ENCODE measurements at regions not wholly inside any gene's neighbourhood (a gene's known extent, or its start where the extent isn't known, plus 50 kb on each side); places are given as distances from the start of the nearest gene placed in this dataset.

DNA sequence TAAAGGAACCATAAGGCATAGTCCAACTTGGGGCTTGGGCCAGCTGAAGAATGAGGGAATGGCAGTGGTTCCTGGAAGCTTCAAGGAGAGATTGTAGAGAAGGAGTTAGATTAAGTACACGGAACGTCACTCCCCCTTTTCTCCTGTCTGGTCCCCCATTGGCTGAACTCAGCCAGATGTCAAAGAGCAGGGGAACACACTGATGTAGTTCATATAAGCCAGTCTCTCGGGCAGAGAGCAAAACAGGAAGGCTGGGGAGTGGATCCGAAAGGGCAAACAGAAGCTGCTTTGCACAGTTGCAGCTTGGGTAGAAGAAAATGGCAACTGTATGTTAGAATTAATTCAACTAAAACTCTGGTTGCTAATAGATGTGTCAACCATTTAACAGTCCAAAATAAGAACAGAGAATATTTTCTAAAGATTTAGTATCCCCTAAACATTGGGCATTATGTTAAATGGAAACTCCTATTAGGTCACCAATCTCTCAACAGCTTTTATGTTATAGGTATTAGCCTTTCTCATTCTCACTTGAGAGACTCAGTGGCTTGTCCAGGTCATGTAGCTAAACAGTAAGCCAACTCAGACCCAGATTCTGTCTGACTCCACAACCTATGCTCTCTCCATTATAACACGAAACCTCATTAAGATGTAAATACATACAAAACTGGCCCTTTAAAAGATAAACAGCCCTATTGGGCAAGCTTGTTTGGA, 600.7 kb upstream of the USP24 start:
- TF ChIP-seq, protein P1, sequence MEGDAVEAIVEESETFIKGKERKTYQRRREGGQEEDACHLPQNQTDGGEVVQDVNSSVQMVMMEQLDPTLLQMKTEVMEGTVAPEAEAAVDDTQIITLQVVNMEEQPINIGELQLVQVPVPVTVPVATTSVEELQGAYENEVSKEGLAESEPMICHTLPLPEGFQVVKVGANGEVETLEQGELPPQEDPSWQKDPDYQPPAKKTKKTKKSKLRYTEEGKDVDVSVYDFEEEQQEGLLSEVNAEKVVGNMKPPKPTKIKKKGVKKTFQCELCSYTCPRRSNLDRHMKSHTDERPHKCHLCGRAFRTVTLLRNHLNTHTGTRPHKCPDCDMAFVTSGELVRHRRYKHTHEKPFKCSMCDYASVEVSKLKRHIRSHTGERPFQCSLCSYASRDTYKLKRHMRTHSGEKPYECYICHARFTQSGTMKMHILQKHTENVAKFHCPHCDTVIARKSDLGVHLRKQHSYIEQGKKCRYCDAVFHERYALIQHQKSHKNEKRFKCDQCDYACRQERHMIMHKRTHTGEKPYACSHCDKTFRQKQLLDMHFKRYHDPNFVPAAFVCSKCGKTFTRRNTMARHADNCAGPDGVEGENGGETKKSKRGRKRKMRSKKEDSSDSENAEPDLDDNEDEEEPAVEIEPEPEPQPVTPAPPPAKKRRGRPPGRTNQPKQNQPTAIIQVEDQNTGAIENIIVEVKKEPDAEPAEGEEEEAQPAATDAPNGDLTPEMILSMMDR (IDR thresholded peaks at IDR 0.05) = no peak
- no peak for TF ChIP-seq ZFX (IDR thresholded peaks at IDR 0.05; ENCODE audit: borderline replicate concordance)

Measured in 22Rv1 (cell line).